SKM-1 treated with dmso at 0.1 percent for 144 hours (cell line): ENCODE measurements at regions not wholly inside any gene's neighbourhood (a gene's known extent, or its start where the extent isn't known, plus 50 kb on each side); places are given as distances from the start of the nearest gene placed in this dataset.

ENCODE experiments used
- DNase-seq: peaks from one replicate; lab custom pipeline; 2025; ENCODE audit not compliant: unreplicated experiment; lab: John Stamatoyannopoulos, UW

DNA sequence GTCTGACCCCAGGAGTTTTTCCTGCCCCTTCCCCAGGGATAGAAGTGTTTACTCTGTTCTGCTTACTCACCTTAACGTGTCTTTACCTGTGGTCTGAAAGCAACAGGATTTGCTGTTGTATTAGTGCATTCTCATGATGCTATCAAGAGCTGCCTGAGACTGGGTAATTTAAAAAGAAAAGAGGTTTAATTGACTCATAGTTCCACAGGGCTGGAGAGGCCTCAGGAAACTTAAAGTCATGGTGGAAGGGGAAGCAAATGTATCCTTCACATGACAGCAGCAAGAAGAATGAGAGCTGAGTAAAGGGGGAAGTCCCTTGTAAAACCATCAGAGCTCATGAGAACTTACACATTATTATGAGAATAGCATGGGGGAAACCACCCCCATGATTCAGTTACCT, 240.4 kb downstream of the SNAPC1 start:
- no peak for DNase-seq

DNA sequence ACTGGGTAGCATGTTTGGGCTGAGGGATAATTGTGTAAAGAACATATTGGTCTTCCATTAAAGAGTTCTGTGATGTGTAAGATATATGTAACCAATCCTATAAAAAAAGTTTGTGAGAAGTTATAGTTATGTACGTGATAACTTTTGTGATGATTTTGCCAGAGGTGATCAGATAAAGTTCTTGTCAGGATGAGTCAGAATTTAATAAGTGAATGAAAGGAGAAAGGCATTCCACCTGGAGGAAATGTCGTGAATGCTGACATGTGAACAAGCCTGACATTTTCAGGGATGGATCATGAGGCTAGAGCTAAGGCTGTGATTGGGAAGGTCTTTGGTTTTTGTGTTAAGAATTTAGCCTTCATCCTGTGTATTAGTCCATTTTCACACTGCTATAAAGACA, 241.5 kb downstream of the SNAPC1 start:
- DNase-seq, result no peak

DNA sequence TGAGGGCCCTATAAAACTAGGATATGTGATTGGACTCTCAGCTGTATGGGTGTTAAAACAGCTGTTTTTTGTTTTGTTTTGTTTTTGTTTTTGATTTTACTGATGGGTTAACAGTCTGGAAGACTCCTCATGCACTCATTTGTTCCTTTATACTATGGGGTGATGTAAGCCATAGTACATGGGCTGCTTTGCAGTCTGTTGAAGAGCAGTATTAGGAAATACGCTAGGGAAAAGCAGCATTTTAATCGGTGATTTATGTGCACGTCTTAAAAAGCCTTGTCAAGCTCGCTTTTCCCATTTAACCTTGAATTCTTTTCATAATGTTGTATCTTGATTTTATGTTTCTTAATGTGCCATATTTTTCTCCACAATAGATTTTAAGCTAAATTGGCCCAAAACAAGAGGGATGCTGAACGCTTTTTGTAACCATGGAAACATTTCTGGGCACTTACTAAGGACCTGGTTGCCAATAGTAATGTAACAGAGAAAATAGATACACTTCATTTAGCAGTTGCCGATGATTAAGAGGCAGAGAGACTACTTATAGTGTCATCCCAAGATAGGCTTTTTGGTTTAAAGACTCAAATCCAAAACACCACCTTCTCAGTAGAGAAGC, 244.0 kb downstream of the SNAPC1 start:
- no peak for DNase-seq

- no peak for DNase-seq
These were observed 253.0 kb downstream of the SNAPC1 start for GRCh38 chr14:62015243-62015642.

GRCh38 chr14:62015945-62016344, 253.7 kb downstream of the SNAPC1 start:
- no peak for DNase-seq

DNA sequence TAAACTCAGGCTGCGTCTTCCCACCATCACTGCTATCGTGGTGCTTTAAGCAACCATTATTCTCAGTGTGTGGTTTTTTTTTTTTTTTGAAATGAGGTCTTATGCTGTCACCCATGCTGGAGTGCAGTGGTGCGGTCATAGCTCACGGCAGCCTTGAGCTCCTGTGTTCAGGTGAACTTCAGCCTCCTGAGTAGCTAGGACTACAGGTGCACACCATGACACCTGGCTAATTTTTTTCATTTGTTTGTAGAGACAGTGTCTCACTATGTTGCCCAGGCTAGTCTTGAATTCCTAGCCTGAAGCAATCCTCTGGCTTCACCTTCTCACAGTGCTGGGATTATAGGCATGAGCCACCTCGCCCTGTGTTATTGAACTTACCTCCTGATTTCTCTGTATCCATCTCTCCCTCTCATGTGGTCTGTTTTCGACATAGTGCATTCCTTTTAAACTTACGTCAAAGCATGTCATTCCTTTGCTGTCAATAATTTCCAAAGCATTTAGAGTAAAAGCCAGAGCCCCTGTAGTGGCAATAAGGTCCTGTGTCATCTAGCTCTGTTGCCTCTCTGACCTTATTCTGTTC, 255.5 kb downstream of the SNAPC1 start:
- DNase-seq, result no peak

DNA sequence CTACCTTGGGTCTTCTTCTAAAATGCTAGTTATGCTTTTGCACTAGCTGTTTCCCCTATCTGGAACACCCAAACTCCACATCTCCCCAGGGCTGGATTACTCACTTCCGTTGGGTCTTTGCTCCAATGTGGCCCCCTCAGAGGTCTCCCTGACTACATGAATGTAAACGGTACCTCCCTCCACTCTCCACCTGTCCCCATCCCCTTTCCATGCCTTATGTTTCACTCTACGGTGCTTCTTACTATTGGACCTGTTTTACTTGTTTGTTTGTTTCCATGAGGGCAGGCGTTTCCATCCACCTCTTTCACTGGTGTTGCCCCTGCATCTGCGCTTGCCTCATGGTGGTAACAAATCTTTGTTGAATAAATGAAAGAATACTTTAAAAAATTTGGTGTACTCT, 256.4 kb downstream of the SNAPC1 start:
- no peak for DNase-seq

DNA sequence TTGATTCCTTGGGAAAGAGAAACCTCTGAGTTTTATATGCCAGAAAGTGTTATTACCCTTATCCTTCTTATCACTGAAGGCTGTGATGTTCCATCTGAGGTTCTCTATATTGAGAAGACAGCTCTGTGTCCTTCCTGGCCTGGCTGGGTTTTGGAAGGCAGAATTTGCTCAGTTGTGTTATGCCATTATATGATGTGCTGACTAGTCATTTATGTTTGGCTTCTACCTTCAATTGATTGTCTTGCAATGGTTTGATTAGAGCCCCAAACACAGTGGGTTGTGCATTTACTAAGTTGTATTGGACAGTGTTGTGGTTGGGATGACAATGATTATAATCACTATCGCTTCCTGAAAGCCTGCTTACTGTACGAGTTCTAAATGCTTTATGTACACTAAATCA, 265.7 kb downstream of the SNAPC1 start:
- DNase-seq, result no peak

DNA sequence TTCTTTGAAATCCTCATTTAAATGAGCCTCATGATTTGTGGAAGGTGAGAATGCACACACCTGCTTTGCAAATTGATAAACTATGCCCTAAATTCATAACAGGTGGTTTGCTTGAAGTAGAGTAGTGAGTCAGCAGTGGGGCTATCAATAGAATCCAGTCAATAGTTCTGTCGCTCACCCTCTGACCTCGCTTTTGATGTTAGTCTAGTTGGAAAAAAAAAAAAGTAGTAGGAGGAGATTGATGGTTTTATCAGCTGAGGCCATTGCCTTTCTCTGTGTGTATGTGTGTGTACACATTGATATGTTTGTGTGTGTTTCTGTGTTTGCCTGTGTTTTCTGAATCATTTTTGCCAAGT, 267.3 kb downstream of the SNAPC1 start:
- no peak for DNase-seq

GRCh38 chr14:62030387-62030786, 268.2 kb downstream of the SNAPC1 start:
- no peak for DNase-seq

DNA sequence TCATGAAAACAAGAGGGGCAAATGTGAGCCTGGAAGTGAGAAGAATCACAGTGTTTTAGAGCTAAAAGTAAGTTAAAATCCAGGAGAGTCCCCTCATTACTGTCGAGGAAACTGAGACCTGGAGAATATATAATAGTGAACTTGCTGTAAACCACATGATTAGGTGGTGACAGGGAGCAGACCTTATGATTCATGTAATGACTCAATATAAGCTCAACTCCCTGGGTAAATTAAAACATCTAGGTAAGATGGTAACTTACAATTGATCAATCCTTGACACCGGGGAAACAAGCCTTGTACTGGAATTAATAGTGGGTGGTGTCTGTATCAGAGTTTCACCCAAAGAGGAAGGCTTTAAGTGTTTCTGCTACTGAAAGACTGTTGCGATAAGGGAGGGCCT, 269.3 kb downstream of the SNAPC1 start:
- DNase-seq, result no peak

GRCh38 chr14:62053188-62053587, 291.0 kb downstream of the SNAPC1 start:
- no peak for DNase-seq

- DNase-seq, result no peak
These were observed 294.6 kb downstream of the SNAPC1 start for GRCh38 chr14:62056789-62057188.

DNA sequence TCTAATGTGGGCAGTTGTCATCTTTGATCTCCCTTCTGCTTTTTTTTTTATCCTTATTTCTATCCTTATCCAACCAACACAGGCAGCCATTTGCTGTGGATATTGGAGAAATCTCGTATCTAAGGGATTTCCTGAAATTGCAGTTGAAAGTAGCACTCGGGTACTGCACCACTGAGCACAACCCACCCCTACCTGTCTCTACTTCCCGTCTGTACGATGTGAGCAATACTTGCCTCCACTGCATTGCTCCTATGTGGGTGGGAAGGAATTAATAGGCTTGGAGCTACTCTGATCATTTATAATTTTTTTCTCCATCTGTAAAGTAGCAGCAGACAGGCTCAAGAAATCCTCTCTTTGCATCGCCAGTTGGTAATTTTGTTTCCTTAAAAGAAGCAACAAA, 300.4 kb downstream of the SNAPC1 start:
- no peak for DNase-seq

DNA sequence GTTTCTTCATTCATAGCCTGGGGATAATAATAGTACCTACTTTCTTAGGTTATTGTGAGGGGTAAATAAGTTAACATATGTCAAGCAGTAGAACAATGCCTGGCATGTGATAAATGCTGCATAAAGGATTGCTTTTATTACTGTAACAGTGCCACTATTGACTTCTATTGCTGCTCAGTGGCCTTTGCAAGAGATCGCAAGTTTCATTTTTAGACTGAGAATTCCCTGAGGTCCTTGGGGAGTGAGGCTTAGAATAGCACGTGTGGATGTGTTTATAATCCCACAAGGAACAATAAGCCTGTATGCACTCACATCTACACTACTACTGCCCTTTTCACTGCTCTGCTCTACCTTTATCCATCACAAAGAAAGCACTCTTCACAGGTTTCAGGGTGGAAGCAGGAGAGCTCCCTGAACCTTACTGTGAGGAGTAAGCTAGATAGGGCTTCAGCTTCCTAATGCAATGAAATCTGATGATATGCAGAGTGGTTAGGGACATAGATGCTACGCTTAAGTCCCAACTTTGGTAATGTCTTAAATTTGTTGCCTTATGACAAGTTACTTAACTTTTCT, 302.6 kb downstream of the SNAPC1 start:
- DNase-seq, result no peak

DNA sequence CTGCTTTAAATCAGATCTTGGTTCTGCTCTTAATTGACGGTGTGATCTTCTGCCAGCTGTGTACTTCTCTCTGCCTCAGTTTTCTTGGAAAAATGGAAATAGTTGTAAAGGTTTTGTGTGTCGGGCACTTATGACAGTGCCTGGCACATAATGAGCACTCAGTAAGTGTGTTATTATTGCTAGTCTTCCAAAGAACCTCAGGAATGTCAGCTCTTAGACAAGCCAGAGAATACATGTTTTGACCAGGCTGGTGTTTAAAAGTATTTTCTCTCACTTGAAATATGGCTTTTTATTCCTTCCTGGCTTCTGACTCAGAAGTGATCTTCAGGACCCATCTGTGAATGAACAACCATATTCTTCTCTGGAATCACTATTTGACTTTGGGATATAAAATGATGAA, 304.1 kb downstream of the SNAPC1 start:
- DNase-seq, result no peak

- no peak for DNase-seq
These were observed 308.8 kb downstream of the SNAPC1 start for GRCh38 chr14:62071039-62071438.

DNA sequence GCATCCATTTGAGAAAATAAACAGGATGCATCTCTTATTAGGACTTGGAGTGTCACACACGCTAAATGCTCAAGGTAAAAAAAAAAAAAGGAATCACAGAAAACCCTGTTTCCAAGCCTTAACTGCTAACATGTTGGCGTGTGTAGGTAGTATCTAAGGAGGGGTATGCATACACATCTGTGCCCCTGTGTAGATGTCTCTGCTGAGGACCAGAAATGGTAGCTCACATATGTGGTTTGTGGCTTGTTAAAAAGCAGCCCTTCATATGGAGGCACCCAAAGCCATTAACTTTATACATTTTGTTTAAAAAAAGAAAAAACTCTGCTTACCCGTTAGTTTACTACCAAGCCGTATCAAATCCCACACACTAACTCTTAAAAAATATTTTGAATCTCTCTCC, 314.1 kb downstream of the SNAPC1 start:
- no peak for DNase-seq

GRCh38 chr14:62076825-62077605, 314.8 kb downstream of the SNAPC1 start:
- DNase-seq, result no peak

- no peak for DNase-seq
These were observed 315.5 kb downstream of the SNAPC1 start for GRCh38 chr14:62077676-62078261.

GRCh38 chr14:62079038-62079437, 316.8 kb downstream of the SNAPC1 start:
- DNase-seq, result no peak
